Activated T-helper 17 cell treated with anti-CD3 and anti-CD28 coated beads, Interleukin-2, amount 50 U/mL, for 72 hours (primary cell): ENCODE measurements at regions not wholly inside any gene's neighbourhood (a gene's known extent, or its start where the extent isn't known, plus 50 kb on each side); places are given as distances from the start of the nearest gene placed in this dataset.
"Not testable (repeated sequence)": the region's sequence is repeated elsewhere in the genome, so short reads cannot be mapped to it uniquely, and the experiment has no call there.

Experiments
- ATAC-seq: fragments of 150-1000 bp; cut with Tn5 transposase; replicated peaks from 2 replicates; pipeline ENCODE4 v1.10.0; 2021; ENCODE audit warnings: mild to moderate bottlenecking, moderate library complexity
- H3K27ac Mint-ChIP-seq: one replicate; pipeline ENCODE4 v1.8.0; 2022; ENCODE audit warnings: mixed read lengths
- H3K27me3 Mint-ChIP-seq: one replicate; pipeline ENCODE4 v1.8.0; 2022; ENCODE audit warnings: mixed read lengths
- H3K36me3 Mint-ChIP-seq: one replicate; pipeline ENCODE4 v1.8.0; 2022; ENCODE audit warnings: low read depth, mild to moderate bottlenecking, mixed read lengths
- H3K4me1 Mint-ChIP-seq: one replicate; pipeline ENCODE4 v1.8.0; 2022; ENCODE audit warnings: mixed read lengths
- H3K4me3 Mint-ChIP-seq: one replicate; pipeline ENCODE4 v1.8.0; 2022; ENCODE audit warnings: mild to moderate bottlenecking, mixed read lengths
- H3K9me3 Mint-ChIP-seq: one replicate; pipeline ENCODE4 v1.8.0; 2022; ENCODE audit warnings: mixed read lengths

DNA sequence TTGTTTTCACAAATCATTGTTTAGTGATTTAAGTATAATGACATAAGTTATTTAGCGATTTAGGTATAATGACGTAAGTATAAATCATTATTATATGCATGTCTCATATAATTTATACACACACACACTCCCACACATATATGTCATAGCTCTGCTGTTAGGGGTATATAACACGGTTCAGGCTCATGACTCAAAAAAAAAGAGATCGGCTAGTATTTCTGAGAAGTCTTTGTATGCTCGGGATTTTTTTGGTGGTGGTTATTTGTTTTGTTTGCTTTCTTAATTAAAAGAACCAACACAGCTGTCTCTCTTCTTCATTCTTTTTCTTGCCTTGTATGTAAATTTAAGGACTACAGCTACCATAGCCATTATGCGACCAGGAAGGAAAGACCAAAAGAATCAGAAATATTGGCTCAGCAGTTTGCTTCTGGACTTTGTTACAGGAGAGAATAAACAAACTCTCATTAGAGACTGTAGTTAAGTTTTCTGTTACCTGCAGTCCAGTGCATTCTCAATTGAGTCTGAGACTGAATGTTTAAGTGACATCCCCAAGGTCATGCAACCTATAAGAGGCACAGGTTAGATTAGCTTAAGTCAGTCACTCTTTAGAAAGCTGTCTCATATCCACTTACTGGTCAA is 83.2 kb upstream of the NREP start:
- Mint-ChIP-seq H3K4me1 (no peaks in the 10 kb centered on the region), H3K9me3 (no peaks in the 10 kb centered on the region), H3K36me3 (no peaks in the 10 kb centered on the region), H3K4me3 (no peak overlapping the region), H3K27ac (no peak overlapping the region), H3K27me3 (peaks cover 12% of the 10 kb centered on the region)
- no peak for ATAC-seq

DNA sequence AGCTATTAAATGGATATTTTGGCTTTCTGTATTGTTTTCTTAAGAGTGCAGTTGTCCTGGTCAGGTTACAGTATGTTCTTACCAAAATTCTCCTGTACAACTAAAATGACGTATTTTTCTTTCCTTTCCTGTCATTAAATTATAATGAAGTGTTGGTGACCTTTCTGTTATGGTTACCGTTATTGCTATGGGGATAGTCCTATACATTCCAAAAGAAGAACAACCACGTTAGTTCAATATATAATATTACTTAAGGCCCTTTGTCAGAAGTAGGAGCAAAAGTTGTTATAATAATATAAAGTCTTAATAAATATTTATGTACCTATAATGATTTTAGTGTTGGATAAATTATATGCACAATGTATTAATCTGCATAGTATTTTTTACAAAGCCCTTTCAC is 82.4 kb upstream of the NREP start:
- no peaks in the 10 kb centered on the region for H3K9me3 Mint-ChIP-seq
- H3K27me3 Mint-ChIP-seq, result peaks cover 12% of the 10 kb centered on the region
- no peaks in the 10 kb centered on the region for H3K4me1 Mint-ChIP-seq
- H3K27ac Mint-ChIP-seq, result no peak overlapping the region
- ATAC-seq, result no peak
- no peak overlapping the region for H3K4me3 Mint-ChIP-seq
- no peaks in the 10 kb centered on the region for H3K36me3 Mint-ChIP-seq

DNA sequence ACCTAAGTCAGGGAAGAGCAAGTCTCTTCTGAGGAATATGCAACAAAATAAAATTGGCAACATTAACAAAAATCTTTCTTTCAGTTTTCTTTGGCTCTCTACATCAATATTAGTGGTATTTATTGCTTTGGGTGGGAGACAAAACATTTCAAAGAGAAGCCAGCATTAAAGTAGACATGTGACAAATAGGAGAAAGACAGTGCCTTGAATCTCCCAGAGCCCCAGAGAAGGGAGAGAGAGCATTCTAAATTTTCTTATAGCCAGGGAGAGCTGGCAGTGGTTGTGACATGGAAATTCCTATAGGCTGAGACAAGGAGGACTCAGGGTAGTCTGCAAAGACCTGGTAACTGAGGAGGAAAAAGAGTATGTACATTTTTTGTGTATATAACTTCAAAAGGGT is 79.4 kb upstream of the NREP start:
- no peaks in the 10 kb centered on the region for H3K9me3 Mint-ChIP-seq

DNA sequence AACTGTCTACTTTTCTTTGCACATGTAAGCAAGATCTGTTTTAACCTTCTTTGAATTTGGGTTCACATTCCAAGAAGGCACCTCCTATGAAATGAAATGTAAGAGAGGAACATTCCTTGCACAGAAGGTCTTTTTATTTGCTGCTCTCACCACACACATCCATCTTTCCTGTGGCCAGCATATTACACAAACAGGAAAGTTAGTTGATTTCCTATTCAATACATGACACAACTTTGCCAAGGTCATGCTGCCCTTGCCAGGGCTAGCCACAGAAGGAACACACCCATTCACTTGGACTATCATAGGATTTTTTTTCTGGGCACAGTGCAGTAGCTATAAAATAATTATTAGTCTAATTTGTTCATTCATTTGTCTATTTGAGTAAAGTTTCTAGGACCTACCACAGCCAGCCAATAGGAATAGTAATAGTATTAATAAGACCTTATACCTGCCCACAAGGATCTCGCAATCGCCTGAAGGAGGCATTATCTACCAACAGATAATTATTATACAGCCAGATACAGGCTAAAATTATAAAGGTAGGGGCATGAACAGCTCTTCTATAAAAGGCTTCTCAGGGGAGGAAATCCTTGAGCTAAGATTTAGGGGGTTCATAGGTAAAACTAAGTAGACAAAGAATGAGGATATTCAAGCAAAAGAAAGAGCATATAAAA is 78.1 kb upstream of the NREP start:
- Mint-ChIP-seq H3K27me3 (peaks cover 9% of the 10 kb centered on the region), H3K4me3 (no peak overlapping the region), H3K4me1 (no peaks in the 10 kb centered on the region), H3K27ac (no peak overlapping the region), H3K9me3 (no peaks in the 10 kb centered on the region), H3K36me3 (no peaks in the 10 kb centered on the region)
- ATAC-seq, result no peak

More for the DNA sequence above, 79.4 kb upstream of the NREP start:
- no peak for ATAC-seq
- H3K4me1 Mint-ChIP-seq, result no peaks in the 10 kb centered on the region
- no peak overlapping the region for H3K27ac Mint-ChIP-seq
- no peaks in the 10 kb centered on the region for H3K36me3 Mint-ChIP-seq
- H3K27me3 Mint-ChIP-seq, result peaks cover 9% of the 10 kb centered on the region
- H3K4me3 Mint-ChIP-seq, result no peak overlapping the region

DNA sequence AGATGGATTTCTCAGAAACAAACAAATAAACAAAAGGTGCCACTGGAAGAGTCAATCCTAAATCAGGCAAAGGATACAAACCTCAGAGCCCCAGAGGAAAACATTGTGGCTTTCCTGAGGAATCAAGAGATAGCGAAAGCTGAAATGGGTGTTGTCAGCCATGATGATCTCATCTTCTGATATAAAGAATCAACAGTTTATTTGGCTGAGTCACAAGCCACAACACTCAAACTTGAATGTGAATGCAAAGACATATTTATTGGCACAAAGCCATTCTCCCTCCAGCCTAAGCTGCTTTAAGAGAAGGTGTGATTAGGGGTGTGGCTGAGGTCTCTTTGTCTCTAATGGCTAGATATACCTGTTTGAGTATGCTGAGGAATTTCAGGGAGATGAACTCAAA is 73.3 kb upstream of the NREP start:
- Mint-ChIP-seq H3K4me1 (no peaks in the 10 kb centered on the region), H3K27me3 (peaks cover under 1% of the 10 kb centered on the region), H3K4me3 (no peak overlapping the region), H3K27ac (no peak overlapping the region), H3K36me3 (no peaks in the 10 kb centered on the region), H3K9me3 (peaks cover 3% of the 10 kb centered on the region)
- ATAC-seq, result no peak

DNA sequence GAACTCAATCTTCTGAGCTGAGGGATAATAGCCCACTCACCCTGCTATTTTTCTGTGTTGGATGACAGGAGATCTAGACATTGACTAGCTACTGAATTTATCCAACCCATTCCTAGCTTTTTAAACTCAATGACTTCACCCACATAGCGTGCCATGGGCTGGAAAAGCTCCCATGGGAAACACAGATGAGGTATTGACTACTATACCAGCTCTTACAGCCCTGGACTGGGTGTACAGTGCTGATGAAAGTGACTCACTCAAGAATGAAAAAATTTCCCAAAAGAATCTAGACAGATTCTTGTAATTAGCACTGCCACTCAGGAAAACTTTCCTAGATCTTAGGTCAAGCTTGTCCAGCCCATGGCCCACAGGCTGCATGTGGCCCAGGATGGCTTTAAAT is 72.7 kb upstream of the NREP start:
- no peak overlapping the region for H3K27ac Mint-ChIP-seq

DNA sequence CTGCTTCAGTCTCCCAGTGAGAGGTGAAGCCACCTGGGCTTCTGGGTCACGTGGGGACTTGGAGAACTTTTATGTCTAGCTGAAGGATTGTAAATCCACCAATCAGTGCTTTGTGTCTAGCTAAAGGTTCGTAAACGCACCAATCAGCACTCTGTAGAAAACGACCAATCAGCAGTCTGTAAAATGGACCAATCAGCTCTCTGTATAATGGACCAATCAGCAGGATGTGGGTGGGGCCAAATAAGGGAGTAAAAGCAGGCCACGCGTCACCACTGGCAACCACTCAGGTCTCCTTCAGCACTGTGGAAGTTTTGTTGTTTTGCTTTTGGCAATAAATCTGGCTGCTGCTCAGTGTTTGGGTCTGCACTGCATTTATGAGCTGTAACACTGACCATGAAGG is 69.1 kb upstream of the NREP start:
- no peak for ATAC-seq
- no peak overlapping the region for H3K4me3 Mint-ChIP-seq
- no peaks in the 10 kb centered on the region for H3K4me1 Mint-ChIP-seq
- H3K36me3 Mint-ChIP-seq, result no peaks in the 10 kb centered on the region
- no peaks in the 10 kb centered on the region for H3K27me3 Mint-ChIP-seq
- H3K27ac Mint-ChIP-seq, result no peak overlapping the region
- peaks cover 3% of the 10 kb centered on the region for H3K9me3 Mint-ChIP-seq

More for the DNA sequence above, 72.7 kb upstream of the NREP start:
- Mint-ChIP-seq H3K27me3 (no peaks in the 10 kb centered on the region), H3K4me3 (no peak overlapping the region), H3K4me1 (no peaks in the 10 kb centered on the region), H3K36me3 (no peaks in the 10 kb centered on the region), H3K9me3 (peaks cover 3% of the 10 kb centered on the region)
- ATAC-seq, result no peak

DNA sequence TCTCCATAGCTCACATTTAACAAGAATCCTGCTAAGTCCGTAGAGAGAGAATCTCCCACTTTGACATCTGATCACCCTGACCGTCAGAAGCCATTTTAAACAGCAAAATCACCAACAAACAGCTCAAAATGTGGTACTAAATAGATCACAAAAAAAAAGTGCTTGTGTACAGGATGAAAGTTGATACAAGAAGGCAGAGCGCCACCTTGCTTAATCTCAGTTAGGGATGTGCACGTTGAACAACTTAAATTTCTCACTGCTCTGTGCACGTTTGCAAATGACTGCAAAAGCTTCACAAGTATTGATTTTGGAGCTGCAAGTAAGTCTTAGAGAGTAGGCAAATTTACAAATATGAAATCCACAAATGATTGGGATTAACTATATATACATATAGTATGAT is 63.1 kb upstream of the NREP start:
- no peaks in the 10 kb centered on the region for H3K4me1 Mint-ChIP-seq
- ATAC-seq, result no peak
- peaks cover 11% of the 10 kb centered on the region for H3K27me3 Mint-ChIP-seq
- no peak overlapping the region for H3K4me3 Mint-ChIP-seq
- H3K36me3 Mint-ChIP-seq, result no peaks in the 10 kb centered on the region
- peaks cover 8% of the 10 kb centered on the region for H3K9me3 Mint-ChIP-seq
- H3K27ac Mint-ChIP-seq, result no peak overlapping the region

DNA sequence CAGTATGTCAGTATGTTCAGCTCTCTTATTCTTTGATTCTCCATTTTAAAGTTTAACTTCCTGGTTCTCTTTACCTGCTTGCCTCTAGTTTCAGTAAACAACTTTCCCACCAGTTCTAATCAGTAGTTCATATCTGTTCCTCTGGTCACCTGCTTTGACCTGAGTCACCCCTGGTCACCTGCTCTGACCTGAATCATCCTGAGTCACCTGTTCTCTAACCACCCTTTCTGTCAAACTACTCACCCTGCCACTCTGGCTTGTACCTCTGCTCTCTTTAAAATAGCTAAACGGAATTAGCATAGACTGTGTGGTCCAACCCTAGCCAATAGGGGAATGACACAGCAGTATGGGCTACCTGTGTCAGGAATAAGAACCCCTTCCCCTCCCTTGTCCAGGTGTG is 62.0 kb upstream of the NREP start:
- H3K4me1 Mint-ChIP-seq, ATAC-seq, H3K9me3 Mint-ChIP-seq, H3K36me3 Mint-ChIP-seq, H3K4me3 Mint-ChIP-seq, H3K27ac Mint-ChIP-seq: not testable (repeated sequence)
- H3K27me3 Mint-ChIP-seq, result peaks cover 16% of the 10 kb centered on the region

DNA sequence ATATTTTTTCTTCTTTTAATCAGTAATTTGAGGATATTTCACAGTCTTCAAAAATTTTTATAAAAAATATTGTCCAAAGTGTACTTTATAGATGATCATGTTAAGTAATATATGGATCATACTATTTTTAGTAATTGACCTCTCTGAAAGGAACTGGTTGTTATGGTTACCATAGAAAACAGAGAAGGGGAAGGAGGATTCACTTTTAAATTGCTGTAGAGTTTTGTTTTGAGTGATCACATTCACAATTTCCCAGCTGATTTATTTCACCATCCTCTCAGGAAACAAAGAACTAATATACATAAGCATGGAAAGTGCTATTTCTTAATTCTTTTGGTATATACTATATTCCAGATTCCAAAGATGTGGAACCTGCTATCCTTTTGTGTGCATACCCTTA is 56.5 kb upstream of the NREP start:
- no peak for ATAC-seq
- Mint-ChIP-seq H3K27ac (no peak overlapping the region), H3K36me3 (no peaks in the 10 kb centered on the region), H3K4me3 (no peak overlapping the region), H3K4me1 (no peaks in the 10 kb centered on the region), H3K9me3 (no peaks in the 10 kb centered on the region), H3K27me3 (peaks cover 9% of the 10 kb centered on the region)

DNA sequence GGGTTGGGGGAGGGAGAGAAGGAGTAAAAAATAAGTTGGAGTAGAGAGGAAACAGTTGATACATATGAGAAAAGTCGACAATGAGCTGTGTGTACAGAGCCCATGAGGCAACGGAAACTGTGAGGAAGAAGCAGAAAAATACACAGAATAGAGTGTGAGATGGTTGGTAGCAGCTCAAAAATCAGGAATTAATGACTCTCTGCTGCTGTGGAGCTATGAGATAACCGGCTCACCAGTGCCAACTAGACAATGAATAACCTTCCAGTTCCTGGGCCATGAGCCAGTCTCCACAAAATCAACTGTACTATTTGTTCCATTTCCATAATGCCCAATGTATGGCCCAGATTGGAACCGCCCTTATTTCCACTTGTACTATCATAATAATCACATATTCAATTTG is 53.1 kb upstream of the NREP start:
- no peak overlapping the region for H3K27ac Mint-ChIP-seq
- no peaks in the 10 kb centered on the region for H3K9me3 Mint-ChIP-seq
- H3K27me3 Mint-ChIP-seq, result peaks cover 5% of the 10 kb centered on the region
- no peak for ATAC-seq
- H3K4me1 Mint-ChIP-seq, result no peaks in the 10 kb centered on the region
- H3K36me3 Mint-ChIP-seq, result no peaks in the 10 kb centered on the region
- H3K4me3 Mint-ChIP-seq, result no peak overlapping the region
